Adrenal gland (tissue), 9 donors: ENCODE measurements at regions not wholly inside any gene's neighbourhood (a gene's known extent, or its start where the extent isn't known, plus 50 kb on each side); places are given as distances from the start of the nearest gene placed in this dataset.

Experiments used
- DNase-seq, 7 donors: peaks; one replicate each; pipeline ENCODE4 v3.0.0-alpha.2; 2019 to 2020
- H3K27ac ChIP-seq, 5 donors: fragments of 200-600 bp; sonication (generic) in 4 of 5; 1 replicate in 3 of 5; 2 replicates in 2 of 5; pipeline versions ENCODE4 v1.5.1 to v1.8.0; 2016 to 2020; ENCODE audit warnings: mild to moderate bottlenecking in 1 of 5
- H3K27me3 ChIP-seq: fragments of 200-600 bp; 2 replicates; pipeline ENCODE4 v1.8.0; 2021
- H3K36me3 ChIP-seq, 2 donors: fragments of 200-600 bp; replicated peaks in 1 of 2; 1 replicate in 1 of 2; 2 replicates in 1 of 2; pipeline versions ENCODE4 v1.5.1 to v1.8.0; 2018 to 2022
- H3K4me1 ChIP-seq, 2 donors: fragments of 200-600 bp; replicated peaks in 1 of 2; 1 replicate in 1 of 2; 2 replicates in 1 of 2; pipeline versions ENCODE4 v1.5.1 to v1.8.0; 2018 to 2021
- H3K4me3 ChIP-seq, 4 donors: fragments of 200-600 bp; sonication (generic) in 3 of 4; one replicate each; pipeline ENCODE4 v1.5.1; 2016 to 2018
- H3K9me3 ChIP-seq, 3 donors: fragments of 200-600 bp; sonication (generic) in 1 of 3; replicated peaks in 1 of 3; 1 replicate in 2 of 3; 2 replicates in 1 of 3; pipeline versions ENCODE4 v1.5.1 to v1.8.0; 2016 to 2021
- CTCF ChIP-seq, 6 experiments: fragments of 450-650 bp in 4 of 6; fragments of 200-600 bp in 2 of 6; sonication (generic) in 1 of 6; IDR thresholded peaks; 1 replicate in 5 of 6; 2 replicates in 1 of 6; pipeline versions ENCODE4 v1.5.1 to v1.8.0; 2016 to 2021; ENCODE audit warnings: antibody characterized with exemption in 6 of 6, mild to moderate bottlenecking in 2 of 6, moderate library complexity in 1 of 6
- POLR2A ChIP-seq, 2 donors: fragments of 450-650 bp; IDR thresholded peaks; one replicate each; pipeline ENCODE4 v1.6.1; 2017; ENCODE audit warnings: antibody characterized with exemption in 2 of 2, mild to moderate bottlenecking in 2 of 2, moderate library complexity in 1 of 2
- WGBS, 4 donors: extraction: QIAGEN DNeasy Blood & Tissue Kit in 2 of 4; methylation state at CpG; one replicate each; pipeline versions ENCODE4 v1.1.5 to v1.1.7; 2013 to 2017; 5-methylcytosine and 5-hydroxymethylcytosine counted together
- intact Hi-C, 2 donors: fragments of 100-400 bp; cut with DNase I; formaldehyde crosslinking; loops; one replicate each; pipeline versions ENCODE4 v1.14.1 to v1.15.0; 2022 to 2023
- donor health status: healthy with polysubstance abuse.
- donor health status: Bipolar disorder and iron deficiency.
- donor health status: DM: yes; HTN: yes; CAD: no.
- donor health status: DM: no; HTN: no; CAD: no.
- donor health status: DM: no; HTN: no; CAD: no.

GRCh38 chr13:90615236-90615635 is 732.3 kb upstream of the MIR17HG start:
- WGBS, 4 donors = 90 to 94% (median 91%) methylated on average over 2 to 6 of the region's 6 CpGs
- DNase-seq = no peak
- Histone ChIP-seq H3K27ac (no peak overlapping the region), H3K27me3 (no peaks in the 10 kb centered on the region), H3K9me3 (no peaks in the 10 kb centered on the region), H3K36me3 (no peaks in the 10 kb centered on the region), H3K4me1 (no peaks in the 10 kb centered on the region), H3K4me3 (no peak overlapping the region)
- TF ChIP-seq CTCF (IDR thresholded peaks at IDR 0.05) = no peak
- TF ChIP-seq POLR2A (IDR thresholded peaks at IDR 0.05) = no peak
- intact Hi-C loops = no loop called here

GRCh38 chr13:90615767-90616166 is 731.7 kb upstream of the MIR17HG start:
- intact Hi-C loops = no loop called here
- no peak overlapping the region for H3K27ac ChIP-seq
- no peaks in the 10 kb centered on the region for H3K9me3 ChIP-seq
- H3K4me1 ChIP-seq = no peaks in the 10 kb centered on the region
- H3K27me3 ChIP-seq = no peaks in the 10 kb centered on the region
- 82 to 93% (median 83%) methylated on average over 5 of the region's 5 CpGs for WGBS, 4 donors
- no peak overlapping the region for H3K4me3 ChIP-seq
- no peaks in the 10 kb centered on the region for H3K36me3 ChIP-seq
- TF ChIP-seq POLR2A (IDR thresholded peaks at IDR 0.05) = no peak
- TF ChIP-seq CTCF (IDR thresholded peaks at IDR 0.05) = no peak
- no peak for DNase-seq

- Histone ChIP-seq H3K4me3 (no peak overlapping the region), H3K9me3 (no peaks in the 10 kb centered on the region), H3K4me1 (no peaks in the 10 kb centered on the region), H3K36me3 (no peaks in the 10 kb centered on the region), H3K27ac (no peak overlapping the region), H3K27me3 (no peaks in the 10 kb centered on the region)
- WGBS, 4 donors = 61 to 100% (median 92%) methylated on average over 2 of the region's 2 CpGs
- intact Hi-C loops = no loop called here
- TF ChIP-seq POLR2A (IDR thresholded peaks at IDR 0.05) = no peak
- DNase-seq = no peak
Measured at GRCh38 chr13:90618133-90618532, 729.4 kb upstream of the MIR17HG start.

- DNase-seq = no peak
- no peaks in the 10 kb centered on the region for H3K36me3 ChIP-seq
- TF ChIP-seq CTCF (IDR thresholded peaks at IDR 0.05) (no peak), POLR2A (IDR thresholded peaks at IDR 0.05) (no peak)
- H3K4me1 ChIP-seq = no peaks in the 10 kb centered on the region
- 57 to 74% (median 65%) methylated on average over 1 of the region's 1 CpG for WGBS, 4 donors
- H3K9me3 ChIP-seq = peaks cover 0 to 8% (median 0%) of the 10 kb centered on the region in 3 donors
- H3K27me3 ChIP-seq = no peaks in the 10 kb centered on the region
- intact Hi-C loops = no loop called here
- no peak overlapping the region for H3K27ac ChIP-seq
- H3K4me3 ChIP-seq = no peak overlapping the region
Measured at GRCh38 chr13:90622541-90622940, 724.9 kb upstream of the MIR17HG start.

- no peak overlapping the region for H3K4me3 ChIP-seq
- peaks cover 0 to 8% (median 0%) of the 10 kb centered on the region in 3 donors for H3K9me3 ChIP-seq
- no peaks in the 10 kb centered on the region for H3K4me1 ChIP-seq
- intact Hi-C loops = no loop called here
- H3K27me3 ChIP-seq = no peaks in the 10 kb centered on the region
- no peak overlapping the region for H3K27ac ChIP-seq
- 89 to 95% (median 90%) methylated on average over 3 of the region's 3 CpGs for WGBS, 4 donors
- TF ChIP-seq CTCF (IDR thresholded peaks at IDR 0.05) = no peak
- no peak for TF ChIP-seq POLR2A (IDR thresholded peaks at IDR 0.05)
- H3K36me3 ChIP-seq = no peaks in the 10 kb centered on the region
- no peak for DNase-seq
Measured at GRCh38 chr13:90623318-90624011, 724.0 kb upstream of the MIR17HG start.
